HG02938 (cell line): ENCODE measurements at regions not wholly inside any gene's neighbourhood (a gene's known extent, or its start where the extent isn't known, plus 50 kb on each side); places are given as distances from the start of the nearest gene placed in this dataset.

Experiments used
- ATAC-seq: cut with Tn5 transposase; IDR thresholded peaks from one replicate; pipeline ENCODE4 v1.9.1; 2021; ENCODE audit warnings: mild to moderate bottlenecking, moderate library complexity; ENCODE audit not compliant: unreplicated experiment

GRCh38 chr4:54493862-54494261, 163.9 kb upstream of the KIT start:
- no peak for ATAC-seq

GRCh38 chr4:54495091-54495490, 162.7 kb upstream of the KIT start:
- ATAC-seq, result no peak

- ATAC-seq, result no peak
Measured at GRCh38 chr4:54495641-54496040, 162.1 kb upstream of the KIT start.

- no peak for ATAC-seq
Measured at GRCh38 chr4:54496412-54496811, 161.3 kb upstream of the KIT start.

- no peak for ATAC-seq
Measured at GRCh38 chr4:54497947-54498346, 159.8 kb upstream of the KIT start.

- ATAC-seq, result no peak
Measured at GRCh38 chr4:54498661-54499111, 159.1 kb upstream of the KIT start.

GRCh38 chr4:54499308-54500074, 158.3 kb upstream of the KIT start:
- no peak for ATAC-seq

GRCh38 chr4:54505362-54505761, 152.4 kb upstream of the KIT start:
- no peak for ATAC-seq

GRCh38 chr4:54505996-54506395, 151.8 kb upstream of the KIT start:
- no peak for ATAC-seq

- no peak for ATAC-seq
Measured at GRCh38 chr4:54509057-54509456, 148.7 kb upstream of the KIT start.

- no peak for ATAC-seq
Measured at GRCh38 chr4:54513204-54513603, 144.6 kb upstream of the KIT start.

GRCh38 chr4:54513741-54514140, 144.0 kb upstream of the KIT start:
- ATAC-seq, result no peak

GRCh38 chr4:54516556-54517215, 141.1 kb upstream of the KIT start:
- no peak for ATAC-seq

GRCh38 chr4:54517781-54518444, 139.8 kb upstream of the KIT start:
- no peak for ATAC-seq

- no peak for ATAC-seq
Measured at GRCh38 chr4:54525602-54526001, 132.2 kb upstream of the KIT start.

- no peak for ATAC-seq
Measured at GRCh38 chr4:54526560-54526959, 131.2 kb upstream of the KIT start.

- ATAC-seq, result no peak
Measured at GRCh38 chr4:54527532-54527931, 130.2 kb upstream of the KIT start.

- no peak for ATAC-seq
Measured at GRCh38 chr4:54539500-54540029, 118.2 kb upstream of the KIT start.

- ATAC-seq, result no peak
Measured at GRCh38 chr4:54540931-54541330, 116.8 kb upstream of the KIT start.

- ATAC-seq, result no peak
Measured at GRCh38 chr4:54541426-54542118, 116.2 kb upstream of the KIT start.

GRCh38 chr4:54542119-54542438, 115.7 kb upstream of the KIT start:
- no peak for ATAC-seq
